HEK293 (cell line): ENCODE measurements at regions not wholly inside any gene's neighbourhood (a gene's known extent, or its start where the extent isn't known, plus 50 kb on each side); places are given as distances from the start of the nearest gene placed in this dataset.

ENCODE experiments used
- CTCF ChIP-seq: fragments of 450-650 bp; formaldehyde crosslinking; IDR thresholded peaks from 2 replicates; pipeline ENCODE4 v1.5.1; 2016; ENCODE audit warnings: missing biosample characterization, missing genetic modification characterization
- GLIS1 ChIP-seq: fragments of 450-650 bp; formaldehyde crosslinking; IDR thresholded peaks from 2 replicates; pipeline ENCODE4 v1.5.1; 2016; ENCODE audit warnings: missing biosample characterization, missing genetic modification characterization
- HOXA7 ChIP-seq: sonication (generic); formaldehyde crosslinking; IDR thresholded peaks from 2 replicates; pipeline ENCODE4 v1.8.1; 2022; ENCODE audit warnings: missing genetic modification reagents, borderline replicate concordance
- IKZF3 ChIP-seq: fragments of 450-650 bp; IDR thresholded peaks from 2 replicates; pipeline ENCODE4 v1.5.0; 2018; ENCODE audit warnings: missing biosample characterization, mild to moderate bottlenecking, missing genetic modification characterization, moderate library complexity
- YY1 ChIP-seq: fragments of 450-650 bp; formaldehyde crosslinking; IDR thresholded peaks from 2 replicates; pipeline ENCODE4 v1.5.1; 2018; ENCODE audit warnings: missing biosample characterization, missing genetic modification characterization
- ZNF114 ChIP-seq: fragments of 450-650 bp; formaldehyde crosslinking; IDR thresholded peaks from 2 replicates; pipeline ENCODE4 v1.5.0; 2017; ENCODE audit warnings: missing biosample characterization, missing genetic modification characterization
- ZNF155 ChIP-seq: fragments of 450-650 bp; formaldehyde crosslinking; IDR thresholded peaks from 2 replicates; pipeline ENCODE4 v1.5.1; 2016; ENCODE audit warnings: missing biosample characterization, missing genetic modification characterization
- ZNF274 ChIP-seq, 2 experiments: fragments of 200-500 bp in 1 of 2; fragments of 450-650 bp in 1 of 2; sonication (Bioruptor generic) in 1 of 2; formaldehyde crosslinking in 1 of 2; IDR thresholded peaks; 2 replicates each; pipeline versions ENCODE4 v1.5.1 to v1.6.1; 2014 to 2016; ENCODE audit warnings: borderline replicate concordance in 1 of 2, inconsistent platforms in 1 of 2, low read length in 1 of 2, missing biosample characterization in 1 of 2, missing genetic modification characterization in 1 of 2
- ZNF433 ChIP-seq: fragments of 450-650 bp; formaldehyde crosslinking; IDR thresholded peaks from 2 replicates; pipeline ENCODE4 v1.5.1; 2016; ENCODE audit warnings: missing biosample characterization, missing genetic modification characterization, low read depth
- TF ChIP-seq, protein P1 (sequence below): sonication (generic); formaldehyde crosslinking; IDR thresholded peaks from 2 replicates; pipeline ENCODE4 v1.8.1; 2022; ENCODE audit warnings: mild to moderate bottlenecking, moderate library complexity, missing genetic modification reagents

- no peak for TF ChIP-seq HOXA7
- TF ChIP-seq, protein P1, sequence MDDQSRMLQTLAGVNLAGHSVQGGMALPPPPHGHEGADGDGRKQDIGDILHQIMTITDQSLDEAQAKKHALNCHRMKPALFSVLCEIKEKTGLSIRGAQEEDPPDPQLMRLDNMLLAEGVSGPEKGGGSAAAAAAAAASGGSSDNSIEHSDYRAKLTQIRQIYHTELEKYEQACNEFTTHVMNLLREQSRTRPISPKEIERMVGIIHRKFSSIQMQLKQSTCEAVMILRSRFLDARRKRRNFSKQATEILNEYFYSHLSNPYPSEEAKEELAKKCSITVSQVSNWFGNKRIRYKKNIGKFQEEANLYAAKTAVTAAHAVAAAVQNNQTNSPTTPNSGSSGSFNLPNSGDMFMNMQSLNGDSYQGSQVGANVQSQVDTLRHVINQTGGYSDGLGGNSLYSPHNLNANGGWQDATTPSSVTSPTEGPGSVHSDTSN (CRISPR knock-in tag), result no peak
- no peak for TF ChIP-seq CTCF (tag by site-specific recombination)
- no peak for TF ChIP-seq ZNF155
- no peak for TF ChIP-seq IKZF3 (tag by site-specific recombination)
- no peak for TF ChIP-seq ZNF114 (tag by site-specific recombination)
- no peak for TF ChIP-seq ZNF433 (tag by site-specific recombination)
- TF ChIP-seq YY1 (tag by site-specific recombination), result no peak
- no peak for TF ChIP-seq ZNF274 (IDR thresholded peaks at IDR 0.05; ENCODE audit: low read length)
- TF ChIP-seq ZNF274 (tag by site-specific recombination; IDR thresholded peaks at IDR 0.05; ENCODE audit: borderline replicate concordance), result no peak
- no peak for TF ChIP-seq GLIS1 (tag by site-specific recombination)
Measured at GRCh38 chr22:25331050-25331449, 111.6 kb downstream of the CRYBB2 start.
